ENCODE measurements at regions not wholly inside any gene's neighbourhood (a gene's known extent, or its start where the extent isn't known, plus 50 kb on each side); places are given as distances from the start of the nearest gene placed in this dataset.

DNA sequence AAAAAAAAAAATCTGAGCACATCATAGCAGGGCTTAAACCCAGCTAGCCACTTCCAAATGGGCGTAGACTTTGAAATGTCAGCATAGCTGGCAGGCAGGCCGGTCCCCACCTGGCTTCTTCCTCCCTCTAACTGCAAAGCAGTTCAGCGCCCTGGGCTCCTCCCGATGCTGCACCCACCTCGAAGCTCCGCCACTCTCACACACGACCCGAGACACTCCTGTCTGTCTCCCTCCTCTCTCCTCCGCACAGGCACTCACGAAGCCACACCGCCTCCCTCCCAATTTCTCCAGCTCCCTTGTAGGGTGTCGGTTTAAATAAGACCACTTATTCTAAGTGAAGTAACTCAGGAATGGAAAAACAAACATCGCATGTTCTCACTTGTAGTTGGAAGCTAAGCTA lies 301.3 kb downstream of the NPHP4 start:
- no peak for DNase-seq
- no peak overlapping the region for H3K27ac ChIP-seq
- no peaks in the 10 kb centered on the region for H3K9me3 ChIP-seq
- no peak for TF ChIP-seq POLR2A (IDR thresholded peaks at IDR 0.05)
- no peak for TF ChIP-seq CTCF (IDR thresholded peaks at IDR 0.05)
- no peaks in the 10 kb centered on the region for H3K36me3 ChIP-seq (ENCODE audit: low read depth, missing control alignments)
- no peak overlapping the region for H3K4me3 ChIP-seq
- 49 to 57% methylated on average over 11 to 13 of the region's 13 CpGs for WGBS, 2 donors
- no peaks in the 10 kb centered on the region for H3K27me3 ChIP-seq
- H3K4me1 ChIP-seq, result no peaks in the 10 kb centered on the region
- intact Hi-C loops (cut with DNase I; ENCODE audit: low total_unique reads), result no loop called here

GRCh38 chr1:5690291-5690690 lies 301.9 kb downstream of the NPHP4 start:
- Histone ChIP-seq H3K36me3 (ENCODE audit: low read depth, missing control alignments) (no peaks in the 10 kb centered on the region), H3K27ac (no peak overlapping the region), H3K4me3 (no peak overlapping the region), H3K27me3 (no peaks in the 10 kb centered on the region), H3K9me3 (no peaks in the 10 kb centered on the region), H3K4me1 (no peaks in the 10 kb centered on the region)
- intact Hi-C loops (cut with DNase I; ENCODE audit: low total_unique reads), result no loop called here
- TF ChIP-seq CTCF (IDR thresholded peaks at IDR 0.05), result no peak
- TF ChIP-seq POLR2A (IDR thresholded peaks at IDR 0.05), result no peak
- DNase-seq, result no peak
- 88 to 90% methylated on average over 3 of the region's 3 CpGs for whole genome bisulfite sequencing, 2 donors

GRCh38 chr1:5688081-5689077 lies 303.8 kb downstream of the NPHP4 start:
- H3K4me3 ChIP-seq, result no peak overlapping the region
- WGBS, 2 donors, result 80 to 82% methylated on average over 25 to 28 of the region's 28 CpGs
- no peaks in the 10 kb centered on the region for H3K4me1 ChIP-seq
- no peaks in the 10 kb centered on the region for H3K27me3 ChIP-seq
- H3K9me3 ChIP-seq, result no peaks in the 10 kb centered on the region
- no peak for DNase-seq
- no peak for TF ChIP-seq POLR2A (IDR thresholded peaks at IDR 0.05)
- intact Hi-C loops (cut with DNase I; ENCODE audit: low total_unique reads), result no loop called here
- H3K27ac ChIP-seq, result no peak overlapping the region
- no peaks in the 10 kb centered on the region for H3K36me3 ChIP-seq (ENCODE audit: low read depth, missing control alignments)

DNA sequence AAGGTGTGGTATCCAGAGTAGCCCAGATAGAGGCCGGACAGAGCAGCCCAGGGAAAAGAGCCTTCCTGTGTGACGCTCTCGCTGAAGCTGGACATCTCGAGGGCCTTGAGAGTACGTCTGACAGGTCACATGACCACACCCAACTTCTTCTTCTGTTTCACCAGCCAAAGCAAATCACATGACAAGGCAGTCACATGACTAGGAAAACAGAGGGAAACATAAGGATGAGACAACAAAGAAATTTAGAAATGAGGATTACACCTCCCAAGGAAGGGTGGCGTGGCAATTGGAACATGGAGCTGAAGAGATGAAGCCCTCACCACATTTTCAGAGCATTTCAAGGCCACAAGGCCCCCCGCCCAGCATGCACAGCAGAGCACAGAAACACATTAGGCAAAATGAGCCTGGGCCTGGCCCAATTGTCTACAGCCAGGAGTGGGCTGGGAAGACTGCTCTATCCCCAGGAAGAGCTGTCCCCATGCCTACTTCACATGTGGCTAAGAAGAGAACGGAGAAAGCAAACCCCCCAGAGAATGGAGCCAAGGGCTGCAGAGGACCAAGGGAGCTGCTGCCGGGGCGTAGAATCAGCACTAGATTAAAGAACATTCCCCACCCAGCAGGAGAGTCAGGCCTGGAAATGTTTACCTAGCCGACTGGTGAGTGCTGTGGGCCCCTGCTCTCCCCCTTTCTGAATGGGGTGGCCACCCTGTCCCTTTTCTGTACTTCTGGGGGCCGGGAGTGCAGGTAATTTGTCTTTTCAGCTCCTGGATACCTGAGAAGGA lies 305.1 kb downstream of the NPHP4 start:
- H3K4me3 ChIP-seq, result no peak overlapping the region
- DNase-seq, result no peak
- TF ChIP-seq CTCF (IDR thresholded peaks at IDR 0.05), result no peak
- H3K27me3 ChIP-seq, result no peaks in the 10 kb centered on the region
- 90 to 91% methylated on average over 11 to 12 of the region's 12 CpGs for WGBS, 2 donors
- no peaks in the 10 kb centered on the region for H3K9me3 ChIP-seq
- no peak overlapping the region for H3K27ac ChIP-seq
- H3K36me3 ChIP-seq (ENCODE audit: low read depth, missing control alignments), result no peaks in the 10 kb centered on the region
- H3K4me1 ChIP-seq, result no peaks in the 10 kb centered on the region
- intact Hi-C loops (cut with DNase I; ENCODE audit: low total_unique reads), result no loop called here

DNA sequence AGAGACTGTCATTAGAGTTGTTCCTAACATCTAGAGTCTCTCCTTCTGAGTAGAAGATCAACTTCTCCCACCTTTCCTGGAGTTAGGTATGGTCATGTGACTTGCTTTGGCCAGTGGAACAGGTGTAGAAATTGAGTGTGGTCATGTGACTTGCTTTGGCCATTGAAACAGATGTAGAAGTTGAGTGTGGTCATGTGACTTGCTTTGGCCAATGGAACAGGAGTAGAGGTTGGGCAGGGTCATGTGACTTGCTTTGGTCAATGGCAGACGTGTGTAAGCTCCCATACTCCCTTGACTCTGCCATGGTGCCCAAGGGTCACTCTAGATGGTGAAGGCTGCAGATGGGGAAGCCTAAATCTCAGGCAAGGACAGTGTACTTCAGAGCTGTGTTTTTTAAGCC lies 306.0 kb downstream of the NPHP4 start:
- Histone ChIP-seq H3K27me3 (no peaks in the 10 kb centered on the region), H3K9me3 (no peaks in the 10 kb centered on the region), H3K27ac (no peak overlapping the region), H3K36me3 (ENCODE audit: low read depth, missing control alignments) (no peaks in the 10 kb centered on the region), H3K4me3 (no peak overlapping the region), H3K4me1 (no peaks in the 10 kb centered on the region)
- no peak for TF ChIP-seq POLR2A (IDR thresholded peaks at IDR 0.05)
- no peak for TF ChIP-seq CTCF (IDR thresholded peaks at IDR 0.05)
- intact Hi-C loops (cut with DNase I; ENCODE audit: low total_unique reads), result no loop called here
- DNase-seq, result no peak
- 69 to 88% methylated on average over 1 of the region's 1 CpG for WGBS, 2 donors
